Adipocyte (in vitro differentiated cells): ENCODE measurements at regions not wholly inside any gene's neighbourhood (a gene's known extent, or its start where the extent isn't known, plus 50 kb on each side); places are given as distances from the start of the nearest gene placed in this dataset.

Experiments
- DNase-seq: peaks from one replicate; pipeline ENCODE4 v3.0.0-alpha.2; 2015; ENCODE audit warnings: low read depth
- H3K27me3 ChIP-seq: replicated peaks from 2 replicates; pipeline ENCODE4 v1.7.0; 2013; ENCODE audit warnings: mild to moderate bottlenecking, low read length, moderate library complexity; ENCODE audit not compliant: control insufficient read depth, insufficient read depth
- H3K36me3 ChIP-seq: 2 replicates; pipeline ENCODE4 v1.7.0; 2013; ENCODE audit warnings: low read length, mild to moderate bottlenecking, moderate library complexity; ENCODE audit not compliant: control insufficient read depth, insufficient read depth, severe bottlenecking
- H3K4me1 ChIP-seq: 2 replicates; pipeline ENCODE4 v1.7.0; 2013; ENCODE audit warnings: mild to moderate bottlenecking, low read length, moderate library complexity; ENCODE audit not compliant: control insufficient read depth, insufficient read depth
- H3K4me3 ChIP-seq: 2 replicates; pipeline ENCODE4 v1.7.0; 2013; ENCODE audit warnings: mild to moderate bottlenecking, low read length, moderate library complexity
- H3K9ac ChIP-seq: 2 replicates; pipeline ENCODE4 v1.7.0; 2013; ENCODE audit warnings: mild to moderate bottlenecking, low read length, moderate library complexity
- H3K9me3 ChIP-seq: 2 replicates; pipeline ENCODE4 v1.7.0; 2013; ENCODE audit warnings: mild to moderate bottlenecking, low read length, moderate library complexity; ENCODE audit not compliant: control insufficient read depth

GRCh38 chr11:13062115-13062514 lies 53.0 kb downstream of the RASSF10 start:
- peaks cover 9% of the 10 kb centered on the region for H3K27me3 ChIP-seq
- H3K9me3 ChIP-seq, result no peaks in the 10 kb centered on the region
- DNase-seq, result no peak
- H3K36me3 ChIP-seq, result no peaks in the 10 kb centered on the region
- no peak overlapping the region for H3K9ac ChIP-seq
- no peak overlapping the region for H3K4me3 ChIP-seq
- H3K4me1 ChIP-seq, result no peaks in the 10 kb centered on the region

GRCh38 chr11:13064593-13064992 lies 55.5 kb downstream of the RASSF10 start:
- peaks cover 30% of the 10 kb centered on the region for H3K27me3 ChIP-seq
- no peaks in the 10 kb centered on the region for H3K4me1 ChIP-seq
- H3K9me3 ChIP-seq, result no peaks in the 10 kb centered on the region
- no peak overlapping the region for H3K4me3 ChIP-seq
- no peak overlapping the region for H3K9ac ChIP-seq
- no peaks in the 10 kb centered on the region for H3K36me3 ChIP-seq
- DNase-seq, result no peak

- no peak overlapping the region for H3K9ac ChIP-seq
- H3K27me3 ChIP-seq, result peaks cover 30% of the 10 kb centered on the region
- H3K36me3 ChIP-seq, result no peaks in the 10 kb centered on the region
- no peak overlapping the region for H3K4me3 ChIP-seq
- H3K9me3 ChIP-seq, result no peaks in the 10 kb centered on the region
- DNase-seq, result no peak
- H3K4me1 ChIP-seq, result no peaks in the 10 kb centered on the region
These were observed 56.2 kb downstream of the RASSF10 start for GRCh38 chr11:13065200-13065787.

- H3K4me3 ChIP-seq, result no peak overlapping the region
- no peak for DNase-seq
- no peaks in the 10 kb centered on the region for H3K4me1 ChIP-seq
- no peaks in the 10 kb centered on the region for H3K36me3 ChIP-seq
- no peak overlapping the region for H3K9ac ChIP-seq
- peaks cover 30% of the 10 kb centered on the region for H3K27me3 ChIP-seq
- H3K9me3 ChIP-seq, result no peaks in the 10 kb centered on the region
These were observed 59.1 kb downstream of the RASSF10 start for GRCh38 chr11:13068211-13068610.

GRCh38 chr11:13073119-13073981 lies 64.2 kb downstream of the RASSF10 start:
- Histone ChIP-seq H3K4me3 (no peak overlapping the region), H3K27me3 (peaks cover 41% of the 10 kb centered on the region)
- no peak for DNase-seq

GRCh38 chr11:13074714-13075464 lies 65.8 kb downstream of the RASSF10 start:
- H3K9me3 ChIP-seq, result no peaks in the 10 kb centered on the region
- no peaks in the 10 kb centered on the region for H3K36me3 ChIP-seq
- H3K9ac ChIP-seq, result no peak overlapping the region
- DNase-seq, result no peak
- no peak overlapping the region for H3K4me3 ChIP-seq
- H3K27me3 ChIP-seq, result peaks cover 38% of the 10 kb centered on the region
- H3K4me1 ChIP-seq, result no peaks in the 10 kb centered on the region

More at GRCh38 chr11:13073119-13073981, 64.2 kb downstream of the RASSF10 start:
- no peaks in the 10 kb centered on the region for H3K4me1 ChIP-seq
- no peaks in the 10 kb centered on the region for H3K9me3 ChIP-seq
- H3K9ac ChIP-seq, result no peak overlapping the region
- no peaks in the 10 kb centered on the region for H3K36me3 ChIP-seq

- no peaks in the 10 kb centered on the region for H3K4me1 ChIP-seq
- no peak overlapping the region for H3K4me3 ChIP-seq
- DNase-seq, result no peak
- no peaks in the 10 kb centered on the region for H3K9me3 ChIP-seq
- no peaks in the 10 kb centered on the region for H3K36me3 ChIP-seq
- H3K9ac ChIP-seq, result no peak overlapping the region
- peaks cover 57% of the 10 kb centered on the region for H3K27me3 ChIP-seq
These were observed 67.8 kb downstream of the RASSF10 start for GRCh38 chr11:13076961-13077360.

GRCh38 chr11:13080861-13081260 lies 71.7 kb downstream of the RASSF10 start:
- no peaks in the 10 kb centered on the region for H3K36me3 ChIP-seq
- H3K9me3 ChIP-seq, result no peaks in the 10 kb centered on the region
- peaks cover 78% of the 10 kb centered on the region for H3K27me3 ChIP-seq

GRCh38 chr11:13082588-13082987 lies 73.5 kb downstream of the RASSF10 start:
- H3K36me3 ChIP-seq, result no peaks in the 10 kb centered on the region
- DNase-seq, result no peak
- H3K9ac ChIP-seq, result no peak overlapping the region
- H3K27me3 ChIP-seq, result peaks cover 62% of the 10 kb centered on the region
- no peak overlapping the region for H3K4me3 ChIP-seq
- no peaks in the 10 kb centered on the region for H3K4me1 ChIP-seq
- no peaks in the 10 kb centered on the region for H3K9me3 ChIP-seq

More at GRCh38 chr11:13080861-13081260, 71.7 kb downstream of the RASSF10 start:
- H3K4me3 ChIP-seq, result no peak overlapping the region
- no peaks in the 10 kb centered on the region for H3K4me1 ChIP-seq
- DNase-seq, result no peak
- no peak overlapping the region for H3K9ac ChIP-seq

GRCh38 chr11:13090228-13090708 lies 81.2 kb downstream of the RASSF10 start:
- H3K36me3 ChIP-seq, result no peaks in the 10 kb centered on the region
- no peaks in the 10 kb centered on the region for H3K27me3 ChIP-seq
- H3K4me3 ChIP-seq, result no peak overlapping the region
- DNase-seq, result no peak
- H3K9ac ChIP-seq, result no peak overlapping the region
- H3K9me3 ChIP-seq, result no peaks in the 10 kb centered on the region
- H3K4me1 ChIP-seq, result no peaks in the 10 kb centered on the region

GRCh38 chr11:13091373-13091772 lies 82.3 kb downstream of the RASSF10 start:
- H3K9ac ChIP-seq, result no peak overlapping the region
- DNase-seq, result no peak
- H3K9me3 ChIP-seq, result no peaks in the 10 kb centered on the region
- no peak overlapping the region for H3K4me3 ChIP-seq
- no peaks in the 10 kb centered on the region for H3K36me3 ChIP-seq
- no peaks in the 10 kb centered on the region for H3K4me1 ChIP-seq
- H3K27me3 ChIP-seq, result no peaks in the 10 kb centered on the region
